HG02884 (cell line): ENCODE measurements at regions not wholly inside any gene's neighbourhood (a gene's known extent, or its start where the extent isn't known, plus 50 kb on each side); places are given as distances from the start of the nearest gene placed in this dataset.
"Not testable (repeated sequence)": the region's sequence is repeated elsewhere in the genome, so short reads cannot be mapped to it uniquely, and the experiment has no call there.

Source experiments
- ATAC-seq: cut with Tn5 transposase; IDR thresholded peaks from one replicate; pipeline ENCODE4 v1.9.1; 2021; ENCODE audit warnings: mild to moderate bottlenecking, moderate library complexity; ENCODE audit not compliant: unreplicated experiment

GRCh38 chr5:50898966-50899365, 232.5 kb downstream of the PARP8 start:
- ATAC-seq, result no peak

- no peak for ATAC-seq
Observed at GRCh38 chr5:50900952-50901510, 234.6 kb downstream of the PARP8 start.

GRCh38 chr5:50903651-50904050, 237.2 kb downstream of the PARP8 start:
- no peak for ATAC-seq

- no peak for ATAC-seq
Observed at GRCh38 chr5:50905996-50906570, 239.6 kb downstream of the PARP8 start.

DNA sequence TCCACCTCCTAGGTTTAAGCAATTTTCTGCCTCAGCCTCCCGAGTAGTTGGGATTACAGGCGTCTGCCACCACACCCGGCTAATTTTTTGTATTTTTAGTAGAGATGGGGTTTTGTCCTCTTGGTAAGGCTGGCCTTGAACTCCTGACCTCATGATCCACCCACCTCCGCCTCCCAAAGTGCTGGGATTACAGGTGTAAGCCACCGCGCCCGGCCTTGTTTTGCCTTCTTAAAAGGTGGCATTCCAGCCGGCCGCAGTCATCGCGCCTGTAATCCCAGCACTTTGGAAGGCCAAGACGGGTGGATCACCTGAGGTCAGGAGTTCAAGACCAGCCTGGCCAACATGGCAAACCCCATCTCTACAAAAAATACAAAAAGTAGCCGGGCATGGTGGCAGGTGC, 253.7 kb downstream of the PARP8 start:
- not testable (repeated sequence) for ATAC-seq

GRCh38 chr5:50921366-50922133, 255.1 kb downstream of the PARP8 start:
- no peak for ATAC-seq

DNA sequence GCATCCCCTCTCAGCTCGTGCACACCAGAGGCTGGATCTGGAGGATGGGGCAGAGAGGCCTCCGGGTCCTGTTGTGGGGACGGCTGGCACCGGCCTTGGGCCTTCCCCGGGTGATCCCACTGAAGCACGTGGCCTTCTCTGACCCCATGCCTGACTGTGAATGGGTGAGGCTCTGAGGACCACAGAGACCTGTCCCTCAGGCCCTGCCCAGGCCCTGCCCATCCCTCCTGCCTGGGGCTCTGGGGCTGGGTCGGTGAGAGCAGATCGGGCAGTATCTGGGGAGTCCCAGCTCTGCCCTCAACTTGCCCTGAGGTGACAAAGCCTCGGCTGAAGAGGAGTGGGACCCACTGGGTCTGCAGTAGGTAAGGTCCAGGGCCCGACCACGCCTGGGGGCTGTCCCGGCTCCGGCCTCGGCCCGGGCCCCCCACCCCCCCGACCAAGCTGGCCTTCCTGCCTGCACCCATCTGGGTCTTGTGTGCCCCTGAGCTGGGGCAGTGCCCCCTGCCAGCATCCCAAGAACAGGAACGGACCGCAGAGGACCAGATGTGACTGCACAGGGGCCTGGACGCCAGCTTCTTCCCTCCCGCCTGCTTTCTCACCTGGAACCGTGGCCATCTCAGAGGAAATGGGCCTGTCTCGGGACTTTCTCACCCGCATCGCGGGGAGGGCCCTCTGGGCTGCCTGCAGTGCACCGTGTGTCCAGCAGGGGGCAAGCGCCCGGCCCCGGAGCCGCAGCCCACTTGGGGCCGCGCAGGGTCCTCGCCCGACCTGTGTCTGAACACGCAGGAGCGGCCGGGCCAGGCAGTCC, 255.9 kb downstream of the PARP8 start:
- not testable (repeated sequence) for ATAC-seq

DNA sequence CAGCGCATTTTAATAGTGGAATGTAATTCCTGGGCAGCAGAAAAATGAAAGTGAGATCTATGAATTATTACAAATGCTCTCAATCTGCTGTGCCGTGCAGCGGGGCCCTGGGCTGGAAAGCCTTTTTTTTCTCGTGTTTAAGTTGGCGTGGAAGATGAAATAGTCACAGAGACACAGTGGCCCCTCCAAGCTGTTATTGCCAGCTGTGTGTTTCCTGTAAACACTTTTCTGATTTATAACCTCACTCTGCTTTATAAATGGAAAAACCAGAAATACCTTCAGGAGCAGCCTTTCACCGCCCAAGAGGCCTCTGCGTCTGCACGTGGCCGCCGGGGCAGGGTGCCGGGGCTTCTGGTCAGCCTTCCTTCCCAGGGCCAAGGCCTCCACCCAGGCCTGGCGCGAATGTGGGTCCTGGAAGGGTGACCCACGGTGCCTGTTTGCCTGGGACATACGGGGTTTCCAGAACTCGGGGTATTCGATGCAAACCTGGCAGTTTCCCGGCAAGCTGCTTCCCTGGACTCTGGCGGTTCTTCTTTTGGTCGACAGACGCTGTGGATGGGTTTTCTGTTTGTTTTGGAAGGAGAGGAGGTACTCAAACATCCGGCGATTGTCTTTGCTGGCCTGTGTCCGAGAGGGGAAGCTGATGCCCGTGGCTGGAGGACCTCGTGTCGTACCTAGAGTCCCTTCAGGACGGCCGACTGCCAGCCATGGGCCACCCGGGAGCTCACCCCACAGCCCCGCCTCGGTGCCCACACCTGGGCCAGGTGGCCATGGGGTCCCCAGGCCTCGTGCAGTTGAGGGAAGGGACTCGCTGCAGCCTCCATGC, 256.7 kb downstream of the PARP8 start:
- no peak for ATAC-seq

DNA sequence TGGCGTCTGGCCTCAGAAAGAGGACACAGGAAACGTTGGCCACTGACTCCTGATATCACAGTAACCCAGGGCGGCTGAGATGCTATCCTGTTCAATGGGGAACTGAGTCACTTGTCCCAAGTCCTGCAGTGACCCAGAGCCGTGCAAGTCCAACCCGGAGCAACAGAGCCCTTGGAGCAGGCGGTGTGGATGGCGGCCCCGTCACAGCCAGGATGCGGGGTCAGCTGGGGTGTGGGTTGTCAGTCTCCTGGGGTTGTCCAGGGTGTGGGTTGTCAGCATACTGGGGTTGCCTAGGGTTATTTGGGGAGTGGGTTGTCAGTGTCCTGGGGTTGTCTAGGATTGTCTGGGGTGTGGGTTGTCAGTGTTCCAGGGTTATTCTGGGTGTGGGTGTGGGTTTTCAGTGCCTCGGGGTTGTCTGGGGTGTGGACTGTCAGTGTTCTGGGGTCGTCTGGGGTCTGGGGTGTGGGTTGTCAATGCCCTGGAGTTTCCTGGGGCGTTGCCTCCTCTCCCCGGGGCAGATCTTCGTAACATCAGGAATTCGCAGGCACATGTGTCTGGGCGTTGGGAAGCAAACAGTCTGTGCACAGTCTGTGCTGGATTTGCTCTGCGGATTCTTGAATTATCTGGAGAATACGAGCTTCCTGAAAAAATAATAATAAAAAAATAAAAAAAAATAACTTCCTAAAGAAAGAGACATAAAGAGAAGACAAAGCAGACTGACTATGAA, 257.5 kb downstream of the PARP8 start:
- ATAC-seq, result no peak

DNA sequence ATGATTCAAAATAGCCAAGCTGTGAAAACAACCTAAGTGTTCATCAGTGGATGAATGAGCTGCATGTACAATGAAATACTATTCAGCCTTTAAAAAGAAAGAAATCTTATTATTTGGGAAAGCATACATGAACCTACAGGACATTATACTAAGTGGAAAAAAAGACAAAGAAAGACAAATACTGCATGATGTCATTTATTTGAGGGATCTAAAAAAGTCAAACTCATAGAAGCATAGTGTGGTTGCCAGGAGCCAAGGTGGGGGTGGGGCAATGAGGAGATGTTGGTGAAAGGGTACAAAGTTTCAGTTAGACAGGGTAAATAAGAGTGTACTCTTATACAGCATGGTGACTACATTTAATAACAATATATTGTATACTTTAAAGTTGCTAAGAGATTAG, 261.5 kb downstream of the PARP8 start:
- no peak for ATAC-seq

- no peak for ATAC-seq
Observed at GRCh38 chr5:50929174-50929573, 262.7 kb downstream of the PARP8 start.

- ATAC-seq, result no peak
Observed at GRCh38 chr5:50934343-50934742, 267.9 kb downstream of the PARP8 start.

- ATAC-seq, result no peak
Observed at GRCh38 chr5:50945139-50945538, 278.7 kb downstream of the PARP8 start.

GRCh38 chr5:50947906-50948683, 281.7 kb downstream of the PARP8 start:
- no peak for ATAC-seq

- no peak for ATAC-seq
Observed at GRCh38 chr5:50953290-50953689, 286.9 kb downstream of the PARP8 start.

DNA sequence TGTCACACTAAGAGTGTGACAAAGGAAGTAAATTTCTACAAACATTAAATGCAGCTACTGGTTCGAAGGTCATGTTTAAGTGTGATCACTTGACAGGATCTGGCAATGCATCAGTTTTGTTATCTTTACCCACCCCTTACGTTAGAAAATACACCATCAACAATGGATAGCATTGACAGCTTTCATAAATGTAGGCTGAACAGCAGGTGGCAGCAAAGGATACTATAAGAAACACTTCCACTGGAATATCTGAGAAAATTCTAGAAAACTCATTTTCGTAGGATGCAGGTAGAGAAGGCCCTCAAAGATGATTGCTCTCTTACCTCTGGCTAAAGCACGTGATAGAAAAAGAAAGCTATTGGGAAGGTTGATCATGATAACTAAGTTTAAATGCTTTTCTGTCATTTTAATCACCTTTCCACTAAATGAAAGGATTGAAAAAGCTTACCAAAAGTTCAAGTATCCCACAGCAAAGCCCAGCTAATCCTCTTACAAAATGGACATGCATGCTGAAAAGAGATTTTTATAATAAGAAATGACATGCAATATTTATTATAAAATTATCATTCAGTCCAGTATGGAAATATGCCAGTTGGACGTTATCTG, 292.5 kb downstream of the PARP8 start:
- ATAC-seq, result no peak

DNA sequence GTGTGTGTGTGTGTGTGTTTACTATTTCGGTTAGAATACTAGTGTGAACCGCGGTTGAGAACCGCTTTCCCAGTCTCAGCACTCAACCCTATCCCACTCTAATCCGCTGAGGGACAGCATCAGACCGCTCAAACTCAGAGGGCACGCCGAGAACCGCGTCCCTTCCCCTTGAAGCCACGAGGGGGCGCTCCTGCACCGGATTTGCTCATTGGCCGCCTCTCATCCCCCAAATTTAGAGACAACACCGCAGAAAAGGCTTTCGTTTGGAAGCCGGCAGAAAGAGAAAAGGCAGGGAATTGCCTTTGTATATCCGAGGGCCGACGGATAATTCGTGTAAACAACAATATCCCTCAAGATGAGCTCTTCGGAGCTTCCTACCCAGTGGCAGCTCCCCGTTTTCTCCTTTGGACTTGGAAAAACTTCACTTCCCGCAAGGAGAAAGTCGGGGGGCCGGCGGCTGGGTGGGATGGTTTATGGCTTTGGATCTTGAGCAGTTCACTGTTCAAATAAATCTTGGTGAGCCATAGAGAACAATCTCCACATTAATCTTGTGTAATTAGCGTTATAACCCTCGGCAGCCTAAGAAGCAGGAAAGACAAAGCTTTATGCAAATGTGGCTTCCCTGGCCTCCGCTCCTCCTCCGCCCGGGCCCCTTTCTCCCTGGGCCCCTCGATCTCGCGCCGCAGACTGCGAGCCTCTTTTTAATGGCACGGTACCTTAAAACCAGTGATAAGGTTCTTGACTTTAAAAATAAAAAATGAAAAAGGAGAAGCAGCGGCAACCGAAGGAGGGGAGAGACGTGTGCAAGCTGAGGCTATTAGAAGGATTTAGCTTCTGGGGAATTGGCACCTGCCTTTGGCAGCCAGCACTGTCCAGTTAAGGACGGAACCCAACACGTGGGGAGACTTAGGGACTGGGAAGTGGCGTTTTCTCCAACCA, 296.8 kb downstream of the PARP8 start:
- ATAC-seq, result peak; percentile 81
